Pons (tissue), 1 donor: ENCODE measurements at regions not wholly inside any gene's neighbourhood (a gene's known extent, or its start where the extent isn't known, plus 50 kb on each side); places are given as distances from the start of the nearest gene placed in this dataset.
"Not testable (repeated sequence)": the region's sequence is repeated elsewhere in the genome, so short reads cannot be mapped to it uniquely, and the experiment has no call there.

Source experiments
- DNase-seq: peaks from one replicate; pipeline ENCODE4 v3.0.0-alpha.2; 2016; ENCODE audit warnings: low spot score

- not testable (repeated sequence) for DNase-seq
Observed at GRCh38 chr1:219863816-219864215, 64.5 kb downstream of the SLC30A10 start.

DNA sequence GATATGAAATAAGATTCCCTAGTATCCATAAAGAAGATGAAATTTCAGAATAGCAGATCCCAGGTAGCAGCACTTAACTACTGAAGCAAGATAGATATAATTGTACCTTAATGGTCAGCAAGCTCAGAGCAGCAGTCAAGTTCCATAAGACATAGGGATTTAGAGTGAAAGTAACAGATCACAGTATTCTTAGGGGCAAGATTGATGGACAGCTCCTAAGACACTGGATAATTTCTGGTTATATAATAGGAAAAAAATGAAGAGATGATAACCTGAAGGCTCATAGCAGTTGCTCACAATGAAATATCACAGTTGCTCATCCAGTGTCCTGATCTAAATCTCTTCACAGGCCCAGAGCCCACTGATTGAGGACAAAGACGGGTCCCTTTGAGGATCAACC, 66.0 kb downstream of the SLC30A10 start:
- no peak for DNase-seq

DNA sequence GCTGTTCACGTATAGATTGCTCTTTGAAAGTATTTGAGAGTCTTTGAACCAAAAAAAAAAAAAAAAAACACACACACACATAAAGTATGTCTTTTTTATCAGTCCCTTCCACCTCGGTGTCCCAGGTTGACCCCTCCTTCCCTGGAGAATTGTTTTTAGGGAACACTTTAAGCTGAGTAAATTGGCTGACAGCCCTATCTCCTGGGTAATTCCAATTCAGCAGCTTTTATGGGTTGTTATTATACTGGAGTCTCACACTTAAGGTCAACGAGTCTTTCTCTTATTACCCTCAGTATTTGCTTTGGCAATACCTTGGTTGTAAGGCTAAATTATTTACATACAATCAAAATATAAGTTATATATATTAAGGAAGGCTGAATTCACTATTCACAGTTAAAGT, 69.4 kb downstream of the SLC30A10 start:
- no peak for DNase-seq

DNA sequence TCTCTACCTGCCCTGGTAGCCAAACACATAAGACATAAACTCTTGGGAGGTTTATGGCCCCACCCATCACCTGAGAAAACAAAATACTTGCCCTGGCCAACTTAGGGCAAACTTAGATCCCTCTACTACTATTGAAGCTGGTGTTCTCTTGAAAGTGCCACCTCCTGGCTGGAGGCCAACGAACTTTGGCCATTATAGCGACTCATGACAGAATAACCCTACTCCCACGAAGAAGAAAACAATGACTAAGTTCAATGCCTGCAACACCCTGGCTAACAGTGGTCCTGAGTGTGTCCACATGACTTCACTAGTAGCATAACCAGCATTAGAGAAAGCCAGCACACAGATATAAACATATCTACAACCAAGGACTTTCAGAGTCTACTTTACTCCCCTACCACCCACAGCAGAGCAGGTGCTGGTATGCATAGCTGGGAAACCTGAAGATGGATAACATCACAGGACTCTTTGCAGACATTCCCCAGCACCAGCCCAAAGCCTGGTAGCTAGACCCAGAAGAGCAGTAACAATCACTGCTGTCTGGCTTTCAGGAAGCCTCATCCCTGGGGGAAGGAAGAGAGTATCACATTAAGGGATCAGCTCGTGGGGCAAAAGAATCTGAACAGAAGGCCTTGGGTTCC, 81.0 kb downstream of the SLC30A10 start:
- DNase-seq = no peak

DNA sequence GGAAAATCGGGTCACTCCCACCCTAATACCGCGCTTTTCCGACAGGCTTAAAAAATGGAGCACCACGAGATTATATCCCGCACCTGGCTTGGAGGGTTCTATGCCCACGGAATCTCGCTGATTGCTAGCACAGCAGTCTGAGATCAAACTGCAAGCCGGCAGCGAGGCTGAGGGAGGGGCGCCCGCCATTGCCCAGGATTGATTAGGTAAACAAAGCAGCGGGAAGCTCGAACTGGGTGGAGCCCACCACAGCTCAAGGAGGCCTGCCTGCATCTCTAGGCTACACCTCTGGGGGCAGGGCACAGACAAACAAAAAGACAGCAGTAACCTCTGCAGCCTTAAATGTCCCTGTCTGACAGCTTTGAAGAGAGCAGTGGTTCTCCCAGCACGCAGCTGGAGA, 88.8 kb downstream of the SLC30A10 start:
- not testable (repeated sequence) for DNase-seq

GRCh38 chr1:219837994-219838294, 90.4 kb downstream of the SLC30A10 start:
- no peak for DNase-seq

DNA sequence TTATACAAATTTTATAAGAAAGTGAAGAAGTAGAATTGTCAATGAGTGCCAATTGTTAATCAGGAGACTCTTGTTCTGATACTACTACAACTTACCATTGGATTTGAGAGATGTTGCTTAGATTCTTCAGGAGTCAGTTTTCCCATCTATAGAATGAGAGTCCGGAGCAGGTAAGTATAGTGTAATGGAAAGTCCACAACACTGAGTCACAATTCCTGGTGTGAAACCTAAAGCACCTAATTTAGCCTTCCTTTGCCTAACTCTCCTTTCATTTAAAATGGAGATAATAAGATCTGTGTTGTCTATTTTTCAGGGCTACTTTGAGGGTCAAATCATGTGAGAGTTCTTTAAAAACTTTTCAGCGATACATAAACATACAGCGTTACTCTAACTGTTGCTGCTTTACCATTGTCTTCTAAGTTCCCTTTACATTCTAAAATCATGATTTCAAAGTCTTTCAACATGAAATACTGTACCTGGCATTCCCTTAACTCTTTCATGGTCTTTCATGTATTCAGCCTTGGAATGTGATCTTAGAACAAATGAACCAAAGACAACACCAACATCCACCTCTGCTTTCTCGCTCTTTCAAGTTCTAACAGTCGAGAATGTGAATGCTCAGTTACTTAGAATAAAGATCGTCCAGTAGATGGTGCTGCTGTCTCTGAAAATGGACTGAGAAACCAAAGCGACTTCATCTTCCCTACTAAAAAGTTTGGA, 90.9 kb downstream of the SLC30A10 start:
- peak; percentile 84 for DNase-seq

GRCh38 chr1:219834314-219834917, 93.9 kb downstream of the SLC30A10 start:
- no peak for DNase-seq

GRCh38 chr1:219833214-219833815, 95.0 kb downstream of the SLC30A10 start:
- DNase-seq = no peak

GRCh38 chr1:219826290-219826689, 102.1 kb downstream of the SLC30A10 start:
- DNase-seq = no peak

GRCh38 chr1:219825355-219825754, 103.0 kb downstream of the SLC30A10 start:
- no peak for DNase-seq

DNA sequence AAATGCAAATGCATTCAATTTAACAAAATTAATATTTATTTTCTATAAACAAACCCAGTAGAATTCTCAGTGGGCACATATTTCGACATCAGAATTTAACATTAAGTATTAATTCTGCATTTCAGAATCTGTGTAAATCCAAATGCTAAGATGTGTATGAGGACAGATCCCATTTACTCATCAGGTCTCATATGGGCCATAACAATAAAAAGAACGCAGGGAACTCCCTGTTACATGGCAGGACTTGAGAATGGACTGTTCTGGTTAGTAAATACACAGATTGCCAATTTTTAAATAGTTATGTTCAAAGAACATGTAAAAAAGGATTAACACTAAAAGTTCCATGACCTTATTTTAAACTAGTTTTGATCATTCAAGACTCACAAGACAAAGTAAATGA, 104.0 kb downstream of the SLC30A10 start:
- no peak for DNase-seq

- no peak for DNase-seq
Observed at GRCh38 chr1:219820551-219820950, 107.8 kb downstream of the SLC30A10 start.

- no peak for DNase-seq
Observed at GRCh38 chr1:219817914-219818313, 110.4 kb downstream of the SLC30A10 start.

GRCh38 chr1:219813294-219813693, 115.1 kb downstream of the SLC30A10 start:
- peak; percentile 60 for DNase-seq

DNA sequence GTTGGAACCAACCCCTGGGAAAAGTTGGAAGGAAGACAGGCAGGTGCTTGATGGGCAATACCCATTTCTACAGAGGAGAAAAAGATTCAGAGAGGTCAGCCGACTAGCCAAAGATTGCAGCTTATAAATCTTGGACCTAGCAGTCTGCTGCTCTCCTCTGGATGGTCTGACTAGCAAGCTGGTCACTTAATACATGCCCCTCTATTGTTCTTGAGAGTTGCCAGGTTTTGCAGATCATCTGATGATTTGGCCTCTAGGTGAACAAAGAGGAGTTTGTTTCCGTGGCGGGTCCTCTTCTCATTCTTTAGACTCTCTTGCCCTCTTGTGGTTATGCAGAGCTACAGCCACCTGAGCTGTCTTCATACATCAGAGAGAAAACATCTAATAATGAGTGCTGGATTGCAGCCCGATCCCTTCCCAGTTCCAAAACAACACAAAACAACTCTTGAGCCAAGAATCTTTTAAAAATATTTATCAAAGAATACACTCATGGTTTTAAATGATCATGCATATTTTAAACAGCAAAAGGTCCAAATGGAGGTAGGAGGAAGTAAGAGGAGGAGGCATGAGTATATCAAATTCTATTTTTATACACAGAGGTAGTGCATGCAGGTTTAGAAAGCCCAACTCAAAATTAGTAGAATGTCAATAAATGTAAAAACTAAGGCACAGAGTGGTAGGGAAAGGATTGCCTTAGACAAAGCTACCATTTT, 115.7 kb downstream of the SLC30A10 start:
- DNase-seq = peak; percentile 95

- DNase-seq = no peak
Observed at GRCh38 chr1:219812086-219812485, 116.3 kb downstream of the SLC30A10 start.

- no peak for DNase-seq
Observed at GRCh38 chr1:219810451-219810850, 117.9 kb downstream of the SLC30A10 start.

DNA sequence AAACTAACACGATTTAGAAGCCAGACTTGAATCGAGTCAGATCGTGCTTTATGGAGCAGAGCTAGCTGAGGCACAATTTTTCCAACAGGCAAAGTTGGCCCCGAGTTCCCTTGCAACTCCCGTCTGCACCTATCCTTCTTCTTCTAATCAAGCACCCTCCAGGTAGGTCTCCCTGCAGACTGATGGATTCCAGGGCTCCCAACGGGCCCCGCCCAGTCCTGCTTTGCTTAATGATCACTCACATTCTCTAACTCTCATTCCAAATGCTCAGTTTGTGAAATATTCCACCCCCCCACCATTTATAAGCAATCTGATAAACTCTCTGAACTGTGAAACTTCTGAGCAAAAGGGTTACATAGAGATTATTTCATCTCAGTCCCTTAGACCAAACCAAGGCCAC, 119.6 kb downstream of the SLC30A10 start:
- no peak for DNase-seq

GRCh38 chr1:219806642-219807041, 121.7 kb downstream of the SLC30A10 start:
- no peak for DNase-seq

GRCh38 chr1:219806020-219806419, 122.3 kb downstream of the SLC30A10 start:
- no peak for DNase-seq

DNA sequence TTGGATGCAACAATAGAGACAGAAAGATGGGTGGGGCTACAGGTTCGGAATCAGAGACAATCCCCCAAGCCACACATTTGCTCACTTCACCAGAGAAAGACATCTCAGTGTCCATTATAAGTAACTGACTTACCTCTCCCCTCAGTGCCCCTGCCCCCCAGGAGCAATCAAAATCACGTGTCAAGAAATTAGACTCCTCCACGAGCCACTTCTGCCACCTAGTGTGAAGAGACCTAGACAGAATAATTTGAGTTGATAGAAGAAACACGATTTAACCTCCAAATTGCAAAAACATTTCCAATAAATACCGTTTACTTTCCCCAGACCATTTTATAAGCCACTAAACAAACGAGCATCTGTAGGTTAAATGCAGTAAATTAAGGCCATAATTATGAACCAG, 123.2 kb downstream of the SLC30A10 start:
- no peak for DNase-seq
